GM12878 (cell line): ENCODE measurements at regions not wholly inside any gene's neighbourhood (a gene's known extent, or its start where the extent isn't known, plus 50 kb on each side); places are given as distances from the start of the nearest gene placed in this dataset.

Experiments
- CEBPB ChIP-seq, 2 experiments: fragments of 150-350 bp in 1 of 2; IDR thresholded peaks; 2 replicates each; pipeline ENCODE4 v1.6.1; 2012 to 2014; ENCODE audit warnings: low read depth in 2 of 2, low read length in 2 of 2, borderline replicate concordance in 1 of 2, inconsistent platforms in 1 of 2
- CHD2 ChIP-seq: IDR thresholded peaks from 2 replicates; pipeline ENCODE4 v1.6.1; 2011; ENCODE audit warnings: low read depth, low read length, improper control_type of control experiment, borderline replicate concordance
- JUNB ChIP-seq: IDR thresholded peaks from 2 replicates; pipeline ENCODE4 v1.6.1; 2016; ENCODE audit warnings: antibody characterized with exemption, mild to moderate bottlenecking
- POLR2AphosphoS5 ChIP-seq: IDR thresholded peaks from 2 replicates; pipeline ENCODE4 v1.6.1; 2011; ENCODE audit warnings: mild to moderate bottlenecking, low read length, inconsistent platforms
- RAD21 ChIP-seq: IDR thresholded peaks from 2 replicates; pipeline ENCODE4 v1.6.1; 2011; ENCODE audit warnings: mild to moderate bottlenecking, low read depth, low read length, moderate library complexity; ENCODE audit not compliant: insufficient read depth
- SMARCA5 ChIP-seq: fragments of 450-650 bp; IDR thresholded peaks from 2 replicates; pipeline ENCODE4 v1.6.1; 2017; ENCODE audit warnings: mild to moderate bottlenecking
- TF ChIP-seq, protein P1 (sequence below): IDR thresholded peaks from 2 replicates; pipeline ENCODE4 v1.6.1; 2012; ENCODE audit warnings: mild to moderate bottlenecking, low read depth, low read length
- TF ChIP-seq, protein P2 (sequence below), 3 experiments: IDR thresholded peaks in 2 of 3; conservative IDR thresholded peaks in 1 of 3; 2 replicates each; pipeline ENCODE4 v1.5.1; 2011; ENCODE audit warnings: low read depth in 3 of 3, low read length in 3 of 3, mild to moderate bottlenecking in 3 of 3, control low read depth in 2 of 3, moderate library complexity in 2 of 3, inconsistent platforms in 1 of 3, mixed read lengths in 1 of 3; ENCODE audit not compliant: control insufficient read depth in 2 of 3, insufficient read depth in 1 of 3; ENCODE audit errors: extremely low read depth in 1 of 3
- TF ChIP-seq, protein P3 (sequence below): IDR thresholded peaks from 2 replicates; pipeline ENCODE4 v1.6.1; 2012; ENCODE audit warnings: low read depth, low read length, improper control_type of control experiment

DNA sequence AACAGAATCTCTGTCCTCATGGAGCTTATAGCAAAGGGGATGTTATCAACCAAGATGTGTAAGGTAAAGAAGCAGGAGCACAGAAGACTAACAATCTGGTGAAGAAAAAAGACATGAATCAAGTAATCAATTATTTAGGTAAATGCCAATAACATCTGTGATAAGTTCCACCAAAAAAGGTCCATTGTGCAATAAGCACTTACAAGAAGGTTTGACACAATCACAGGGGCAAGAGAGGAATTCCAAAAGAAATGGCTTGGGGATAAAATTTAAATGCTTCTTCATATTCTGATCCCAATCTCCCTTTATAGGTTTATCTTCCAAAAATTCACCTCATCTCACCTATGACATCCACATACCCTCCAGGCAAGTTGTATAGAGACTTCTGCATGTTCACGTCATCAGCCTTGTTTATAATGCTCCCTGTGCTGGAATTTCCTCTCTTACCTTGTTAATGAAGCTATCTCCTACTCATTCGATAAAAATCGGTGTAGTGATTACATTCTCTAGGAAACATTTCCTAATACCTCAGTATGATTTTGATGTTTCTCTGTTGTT lies 53.6 kb upstream of the DPT start:
- no peak for TF ChIP-seq POLR2AphosphoS5
- TF ChIP-seq, protein P1, sequence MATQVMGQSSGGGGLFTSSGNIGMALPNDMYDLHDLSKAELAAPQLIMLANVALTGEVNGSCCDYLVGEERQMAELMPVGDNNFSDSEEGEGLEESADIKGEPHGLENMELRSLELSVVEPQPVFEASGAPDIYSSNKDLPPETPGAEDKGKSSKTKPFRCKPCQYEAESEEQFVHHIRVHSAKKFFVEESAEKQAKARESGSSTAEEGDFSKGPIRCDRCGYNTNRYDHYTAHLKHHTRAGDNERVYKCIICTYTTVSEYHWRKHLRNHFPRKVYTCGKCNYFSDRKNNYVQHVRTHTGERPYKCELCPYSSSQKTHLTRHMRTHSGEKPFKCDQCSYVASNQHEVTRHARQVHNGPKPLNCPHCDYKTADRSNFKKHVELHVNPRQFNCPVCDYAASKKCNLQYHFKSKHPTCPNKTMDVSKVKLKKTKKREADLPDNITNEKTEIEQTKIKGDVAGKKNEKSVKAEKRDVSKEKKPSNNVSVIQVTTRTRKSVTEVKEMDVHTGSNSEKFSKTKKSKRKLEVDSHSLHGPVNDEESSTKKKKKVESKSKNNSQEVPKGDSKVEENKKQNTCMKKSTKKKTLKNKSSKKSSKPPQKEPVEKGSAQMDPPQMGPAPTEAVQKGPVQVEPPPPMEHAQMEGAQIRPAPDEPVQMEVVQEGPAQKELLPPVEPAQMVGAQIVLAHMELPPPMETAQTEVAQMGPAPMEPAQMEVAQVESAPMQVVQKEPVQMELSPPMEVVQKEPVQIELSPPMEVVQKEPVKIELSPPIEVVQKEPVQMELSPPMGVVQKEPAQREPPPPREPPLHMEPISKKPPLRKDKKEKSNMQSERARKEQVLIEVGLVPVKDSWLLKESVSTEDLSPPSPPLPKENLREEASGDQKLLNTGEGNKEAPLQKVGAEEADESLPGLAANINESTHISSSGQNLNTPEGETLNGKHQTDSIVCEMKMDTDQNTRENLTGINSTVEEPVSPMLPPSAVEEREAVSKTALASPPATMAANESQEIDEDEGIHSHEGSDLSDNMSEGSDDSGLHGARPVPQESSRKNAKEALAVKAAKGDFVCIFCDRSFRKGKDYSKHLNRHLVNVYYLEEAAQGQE, result no peak
- no peak for TF ChIP-seq SMARCA5
- TF ChIP-seq RAD21, result no peak
- TF ChIP-seq CEBPB (IDR thresholded peaks at IDR 0.05; ENCODE audit: borderline replicate concordance in 1 of 2, low read depth in 2 of 2, low read length in 2 of 2), result no peak
- TF ChIP-seq JUNB, result no peak
- TF ChIP-seq, protein P2, sequence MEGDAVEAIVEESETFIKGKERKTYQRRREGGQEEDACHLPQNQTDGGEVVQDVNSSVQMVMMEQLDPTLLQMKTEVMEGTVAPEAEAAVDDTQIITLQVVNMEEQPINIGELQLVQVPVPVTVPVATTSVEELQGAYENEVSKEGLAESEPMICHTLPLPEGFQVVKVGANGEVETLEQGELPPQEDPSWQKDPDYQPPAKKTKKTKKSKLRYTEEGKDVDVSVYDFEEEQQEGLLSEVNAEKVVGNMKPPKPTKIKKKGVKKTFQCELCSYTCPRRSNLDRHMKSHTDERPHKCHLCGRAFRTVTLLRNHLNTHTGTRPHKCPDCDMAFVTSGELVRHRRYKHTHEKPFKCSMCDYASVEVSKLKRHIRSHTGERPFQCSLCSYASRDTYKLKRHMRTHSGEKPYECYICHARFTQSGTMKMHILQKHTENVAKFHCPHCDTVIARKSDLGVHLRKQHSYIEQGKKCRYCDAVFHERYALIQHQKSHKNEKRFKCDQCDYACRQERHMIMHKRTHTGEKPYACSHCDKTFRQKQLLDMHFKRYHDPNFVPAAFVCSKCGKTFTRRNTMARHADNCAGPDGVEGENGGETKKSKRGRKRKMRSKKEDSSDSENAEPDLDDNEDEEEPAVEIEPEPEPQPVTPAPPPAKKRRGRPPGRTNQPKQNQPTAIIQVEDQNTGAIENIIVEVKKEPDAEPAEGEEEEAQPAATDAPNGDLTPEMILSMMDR (IDR thresholded peaks at IDR 0.05 in 2 of 3, conservative IDR thresholded peaks at IDR 0.05 in 1 of 3; ENCODE audit: control insufficient read depth in 2 of 3, extremely low read depth in 1 of 3, insufficient read depth in 1 of 3, low read depth in 3 of 3, low read length in 3 of 3), result no peak
- TF ChIP-seq, protein P3, sequence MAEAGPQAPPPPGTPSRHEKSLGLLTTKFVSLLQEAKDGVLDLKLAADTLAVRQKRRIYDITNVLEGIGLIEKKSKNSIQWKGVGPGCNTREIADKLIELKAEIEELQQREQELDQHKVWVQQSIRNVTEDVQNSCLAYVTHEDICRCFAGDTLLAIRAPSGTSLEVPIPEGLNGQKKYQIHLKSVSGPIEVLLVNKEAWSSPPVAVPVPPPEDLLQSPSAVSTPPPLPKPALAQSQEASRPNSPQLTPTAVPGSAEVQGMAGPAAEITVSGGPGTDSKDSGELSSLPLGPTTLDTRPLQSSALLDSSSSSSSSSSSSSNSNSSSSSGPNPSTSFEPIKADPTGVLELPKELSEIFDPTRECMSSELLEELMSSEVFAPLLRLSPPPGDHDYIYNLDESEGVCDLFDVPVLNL, result no peak
- TF ChIP-seq CHD2, result no peak
